ENCODE measurements at regions not wholly inside any gene's neighbourhood (a gene's known extent, or its start where the extent isn't known, plus 50 kb on each side); places are given as distances from the start of the nearest gene placed in this dataset.

GRCh38 chr18:68454511-68455228 lies 260.2 kb downstream of the TMX3 start:
- Histone ChIP-seq H3F3A (ENCODE audit: insufficient read depth, low read depth) (no peaks in the 10 kb centered on the region), H2AFZ (no peak overlapping the region), H3K27me3 (ENCODE audit: insufficient read depth, low read depth) (no peaks in the 10 kb centered on the region), H3K9me3 (ENCODE audit: insufficient read depth, low read depth) (no peaks in the 10 kb centered on the region), H4K20me1 (ENCODE audit: insufficient read depth) (no peaks in the 10 kb centered on the region; the same call in 1 of the 2 replicates), H3K79me2 (ENCODE audit: low read depth) (no peaks in the 10 kb centered on the region), H3K4me1 (replicated peaks; ENCODE audit: insufficient read depth) (no peaks in the 10 kb centered on the region), H3K9me2 (ENCODE audit: insufficient read depth) (no peaks in the 10 kb centered on the region), H3K4me3 (no peak overlapping the region), H3K27ac (no peak overlapping the region), H3K4me2 (no peak overlapping the region), H3K36me3 (ENCODE audit: low read depth) (no peaks in the 10 kb centered on the region)
- no peak for TF ChIP-seq EZH2 (IDR thresholded peaks at IDR 0.05; ENCODE audit: low read depth)
- TF ChIP-seq CTCF (conservative IDR thresholded peaks at IDR 0.05) = no peak
- intact Hi-C loops (cut with micrococcal nuclease; ENCODE audit: unreplicated experiment) = no loop called here
- DNase-seq = no peak
- POLR2A ChIA-PET (ENCODE audit: unreplicated experiment) = no interaction called here
- CTCF ChIA-PET = no interaction called here
- BruUV-seq (replicated peaks) = no TSS peak

GRCh38 chr18:68449292-68449691 lies 265.6 kb downstream of the TMX3 start:
- no peak overlapping the region for H3K27ac ChIP-seq
- no peaks in the 10 kb centered on the region for H3K27me3 ChIP-seq (ENCODE audit: insufficient read depth, low read depth)
- intact Hi-C loops (cut with micrococcal nuclease; ENCODE audit: unreplicated experiment) = no loop called here
- no peak overlapping the region for H3K4me2 ChIP-seq
- H3F3A ChIP-seq (ENCODE audit: insufficient read depth, low read depth) = no peaks in the 10 kb centered on the region
- no peaks in the 10 kb centered on the region for H3K9me2 ChIP-seq (ENCODE audit: insufficient read depth)
- ChIA-PET CTCF (no interaction called here), POLR2A (ENCODE audit: unreplicated experiment) (no interaction called here)
- H3K79me2 ChIP-seq (ENCODE audit: low read depth) = no peaks in the 10 kb centered on the region
- no peak overlapping the region for H2AFZ ChIP-seq
- no peaks in the 10 kb centered on the region; the same call in 1 of the 2 replicates for H4K20me1 ChIP-seq (ENCODE audit: insufficient read depth)
- TF ChIP-seq EZH2 (IDR thresholded peaks at IDR 0.05; ENCODE audit: low read depth) (no peak), CTCF (conservative IDR thresholded peaks at IDR 0.05) (no peak)
- H3K36me3 ChIP-seq (ENCODE audit: low read depth) = no peaks in the 10 kb centered on the region
- BruUV-seq (replicated peaks) = no TSS peak
- no peak overlapping the region for H3K4me3 ChIP-seq
- H3K4me1 ChIP-seq (replicated peaks; ENCODE audit: insufficient read depth) = no peaks in the 10 kb centered on the region
- H3K9me3 ChIP-seq (ENCODE audit: insufficient read depth, low read depth) = no peaks in the 10 kb centered on the region
- no peak for DNase-seq

GRCh38 chr18:68448736-68449135 lies 266.2 kb downstream of the TMX3 start:
- no TSS peak for BruUV-seq (replicated peaks)
- no peak for DNase-seq
- no peak overlapping the region for H2AFZ ChIP-seq
- H3K4me2 ChIP-seq = no peak overlapping the region
- no peak overlapping the region for H3K4me3 ChIP-seq
- ChIA-PET CTCF (no interaction called here), POLR2A (ENCODE audit: unreplicated experiment) (no interaction called here)
- TF ChIP-seq EZH2 (IDR thresholded peaks at IDR 0.05; ENCODE audit: low read depth) (no peak), CTCF (conservative IDR thresholded peaks at IDR 0.05) (no peak)
- no peaks in the 10 kb centered on the region for H3F3A ChIP-seq (ENCODE audit: insufficient read depth, low read depth)
- H3K27ac ChIP-seq = no peak overlapping the region
- no peaks in the 10 kb centered on the region for H3K27me3 ChIP-seq (ENCODE audit: insufficient read depth, low read depth)
- H3K79me2 ChIP-seq (ENCODE audit: low read depth) = no peaks in the 10 kb centered on the region
- no peaks in the 10 kb centered on the region for H3K36me3 ChIP-seq (ENCODE audit: low read depth)
- H4K20me1 ChIP-seq (ENCODE audit: insufficient read depth) = no peaks in the 10 kb centered on the region; the same call in 1 of the 2 replicates
- intact Hi-C loops (cut with micrococcal nuclease; ENCODE audit: unreplicated experiment) = no loop called here
- H3K9me3 ChIP-seq (ENCODE audit: insufficient read depth, low read depth) = no peaks in the 10 kb centered on the region
- no peaks in the 10 kb centered on the region for H3K9me2 ChIP-seq (ENCODE audit: insufficient read depth)
- no peaks in the 10 kb centered on the region for H3K4me1 ChIP-seq (replicated peaks; ENCODE audit: insufficient read depth)
